SK-N-SH (cell line): ENCODE measurements at regions not wholly inside any gene's neighbourhood (a gene's known extent, or its start where the extent isn't known, plus 50 kb on each side); places are given as distances from the start of the nearest gene placed in this dataset.

Experiments
- CTCF ChIP-seq: fragments of 200-600 bp; sonication (generic); IDR thresholded peaks from 2 replicates; pipeline ENCODE4 v1.6.1; 2017; ENCODE audit warnings: antibody characterized with exemption, mild to moderate bottlenecking, moderate library complexity
- EP300 ChIP-seq, 2 experiments: IDR thresholded peaks; 2 replicates each; pipeline versions ENCODE4 v1.4.0 to v1.6.1; 2012; ENCODE audit warnings: borderline replicate concordance in 1 of 2, low read depth in 1 of 2, low read length in 1 of 2
- MEF2A ChIP-seq: IDR thresholded peaks from 2 replicates; pipeline ENCODE4 v1.4.0; 2012; ENCODE audit warnings: low read depth, borderline replicate concordance
- POLR2AphosphoS5 ChIP-seq: IDR thresholded peaks from 2 replicates; pipeline ENCODE4 v1.6.1; 2012; ENCODE audit warnings: low read depth, low read length
- RAD21 ChIP-seq: IDR thresholded peaks from 2 replicates; pipeline ENCODE4 v1.6.1; 2012; ENCODE audit warnings: mild to moderate bottlenecking, low read length
- REST ChIP-seq: IDR thresholded peaks from 2 replicates; pipeline ENCODE4 v1.6.1; 2012; ENCODE audit warnings: mild to moderate bottlenecking, low read depth, low read length, moderate library complexity
- RFX5 ChIP-seq: IDR thresholded peaks from 2 replicates; pipeline ENCODE4 v1.6.1; 2012; ENCODE audit warnings: mild to moderate bottlenecking, improper control_type of control experiment, low read length
- RXRA ChIP-seq: IDR thresholded peaks from 2 replicates; pipeline ENCODE4 v1.4.0; 2012; ENCODE audit warnings: low read depth, mild to moderate bottlenecking, borderline replicate concordance
- SIN3A ChIP-seq: IDR thresholded peaks from 2 replicates; pipeline ENCODE4 v1.6.1; 2012; ENCODE audit warnings: low read depth, mild to moderate bottlenecking, low read length, moderate library complexity, borderline replicate concordance
- TAF1 ChIP-seq: IDR thresholded peaks from 2 replicates; pipeline ENCODE4 v1.6.1; 2012; ENCODE audit warnings: low read depth, mild to moderate bottlenecking, low read length, moderate library complexity, borderline replicate concordance
- TCF12 ChIP-seq: IDR thresholded peaks from 2 replicates; pipeline ENCODE4 v1.4.0; 2012
- YY1 ChIP-seq: IDR thresholded peaks from 2 replicates; pipeline ENCODE4 v1.4.0; 2012; ENCODE audit warnings: low read depth, mild to moderate bottlenecking

- TF ChIP-seq CTCF (no peak), TCF12 (no peak), TAF1 (no peak), RAD21 (no peak), RXRA (no peak), EP300 (IDR thresholded peaks at IDR 0.05; ENCODE audit: borderline replicate concordance in 1 of 2, low read depth in 1 of 2, low read length in 1 of 2) (no peak), RFX5 (no peak), SIN3A (no peak), POLR2AphosphoS5 (no peak), YY1 (no peak), REST (no peak), MEF2A (no peak)
Observed at GRCh38 chr3:113079218-113079961, 88.6 kb downstream of the GTPBP8 start.
